GM12878 (cell line): ENCODE measurements at regions not wholly inside any gene's neighbourhood (a gene's known extent, or its start where the extent isn't known, plus 50 kb on each side); places are given as distances from the start of the nearest gene placed in this dataset.

ENCODE experiments used
- ATAC-seq: fragments of 200-7000 bp; cut with Tn5 transposase; 3 replicates; pipeline ENCODE4 v1.9.1; 2020; ENCODE audit warnings: mild to moderate bottlenecking, moderate library complexity
- BruUV-seq: library from RNA; stranded (reverse); fragments of 400-500 nt; replicated peaks from 2 replicates; lab custom pipeline; 2021; lab: Mats Ljungman, UMichigan
- CTCF ChIA-PET: fragments of 300-600 bp; sonication (Branson Sonifier 250); formaldehyde crosslinking; extraction: SDS; loops from one replicate; lab custom pipeline; 2021; ENCODE audit warnings: inconsistent platforms; lab: Yijun Ruan, JAX
- POLR2A ChIA-PET: fragments of 350-600 bp; formaldehyde crosslinking; extraction: SDS; loops from one replicate; lab custom pipeline; 2021; ENCODE audit warnings: inconsistent platforms; lab: Charles Lee
- RAD21 ChIA-PET: fragments of 300-600 bp; sonication (Branson Sonifier 250); formaldehyde crosslinking; loops from one replicate; lab custom pipeline; 2023; ENCODE audit warnings: antibody characterized with exemption; ENCODE audit not compliant: unreplicated experiment; lab: Charles Lee
- SMC1A ChIA-PET: fragments of 300-600 bp; sonication (Branson Sonifier 250); formaldehyde crosslinking; loops from one replicate; lab custom pipeline; 2023; ENCODE audit not compliant: unreplicated experiment, uncharacterized antibody; lab: Charles Lee
- DNase-seq: peaks from one replicate; pipeline ENCODE4 v3.0.0-alpha.2; 2011; ENCODE audit warnings: low read depth, low spot score
- FAIRE-seq: peaks from 3 replicates; lab custom pipeline; 2011; peaks lifted over from hg19 to GRCh38; lab: Jason Lieb, UNC
- H2AFZ ChIP-seq: 2 replicates; pipeline ENCODE4 v1.6.0; 2011; ENCODE audit warnings: low read depth, low read length, control low read depth; ENCODE audit not compliant: control insufficient read depth
- H3K27ac ChIP-seq: 2 replicates; pipeline ENCODE4 v1.5.1; 2011; ENCODE audit warnings: control low read depth; ENCODE audit not compliant: control insufficient read depth, insufficient read depth
- H3K27me3 ChIP-seq, 2 experiments: replicated peaks in 1 of 2; 2 replicates each; pipeline versions ENCODE4 v1.6.0 to v1.6.1; 2011; ENCODE audit warnings: low read length in 1 of 2; ENCODE audit not compliant: control insufficient read depth in 2 of 2, insufficient read depth in 2 of 2
- H3K36me3 ChIP-seq, 2 experiments: 2 replicates each; pipeline ENCODE4 v1.5.1; 2011; ENCODE audit warnings: low read length in 1 of 2; ENCODE audit not compliant: control insufficient read depth in 2 of 2, insufficient read depth in 2 of 2
- H3K4me1 ChIP-seq: 2 replicates; pipeline ENCODE4 v1.6.1; 2011; ENCODE audit warnings: mild to moderate bottlenecking, low read length, moderate library complexity, mixed read lengths; ENCODE audit not compliant: control insufficient read depth, insufficient read depth
- H3K4me2 ChIP-seq: 2 replicates; pipeline ENCODE4 v1.6.0; 2011; ENCODE audit warnings: control low read depth; ENCODE audit not compliant: control insufficient read depth, insufficient read depth
- H3K4me3 ChIP-seq: fragments of 200-600 bp; sonication (generic); 2 replicates; pipeline ENCODE4 v1.5.1; 2016
- H3K79me2 ChIP-seq: 2 replicates; pipeline ENCODE4 v1.6.0; 2011; ENCODE audit warnings: low read length; ENCODE audit not compliant: control insufficient read depth, insufficient read depth
- H3K9ac ChIP-seq: 2 replicates; pipeline ENCODE4 v1.8.0; 2011; ENCODE audit warnings: low read length, control low read depth, mixed read lengths; ENCODE audit not compliant: control insufficient read depth, insufficient read depth
- H3K9me3 ChIP-seq: replicated peaks from 3 replicates; pipeline ENCODE4 v1.5.1; 2011; ENCODE audit warnings: mild to moderate bottlenecking, low read length; ENCODE audit not compliant: control insufficient read depth, insufficient read depth
- H4K20me1 ChIP-seq: 2 replicates; pipeline ENCODE4 v1.6.0; 2011; ENCODE audit not compliant: control insufficient read depth, insufficient read depth
- BCLAF1 ChIP-seq: fragments of 450-650 bp; IDR thresholded peaks from 2 replicates; pipeline ENCODE4 v1.6.1; 2017; ENCODE audit warnings: antibody characterized with exemption, mild to moderate bottlenecking, moderate library complexity
- CREM ChIP-seq: IDR thresholded peaks from 2 replicates; pipeline ENCODE4 v1.6.1; 2014; ENCODE audit warnings: antibody characterized with exemption, low read depth
- MLLT1 ChIP-seq: fragments of 450-650 bp; IDR thresholded peaks from 2 replicates; pipeline ENCODE4 v1.6.1; 2016; ENCODE audit warnings: mild to moderate bottlenecking
- MTA2 ChIP-seq: fragments of 450-650 bp; IDR thresholded peaks from 2 replicates; pipeline ENCODE4 v1.6.1; 2016; ENCODE audit warnings: low read depth, mild to moderate bottlenecking, moderate library complexity
- POLR2A ChIP-seq: IDR thresholded peaks from 2 replicates; pipeline ENCODE4 v1.6.1; 2011; ENCODE audit warnings: low read depth, mild to moderate bottlenecking, low read length
- RAD51 ChIP-seq: fragments of 450-650 bp; IDR thresholded peaks from 2 replicates; pipeline ENCODE4 v1.6.1; 2016; ENCODE audit warnings: moderate library complexity, mild to moderate bottlenecking, inconsistent platforms
- RUNX3 ChIP-seq: IDR thresholded peaks from 2 replicates; pipeline ENCODE4 v1.6.1; 2012; ENCODE audit warnings: low read length, inconsistent platforms
- STAT1 ChIP-seq: fragments of 450-650 bp; conservative IDR thresholded peaks from 2 replicates; pipeline ENCODE4 v1.6.1; 2014; ENCODE audit warnings: antibody characterized with exemption, mild to moderate bottlenecking
- TCF12 ChIP-seq: IDR thresholded peaks from 2 replicates; pipeline ENCODE4 v1.6.1; 2011; ENCODE audit warnings: low read depth, mild to moderate bottlenecking, low read length
- WRNIP1 ChIP-seq: IDR thresholded peaks from 2 replicates; pipeline ENCODE4 v1.6.1; 2011; ENCODE audit warnings: low read depth, low read length, improper control_type of control experiment, borderline replicate concordance
- WGBS: methylation state at CpG from one replicate; pipeline ENCODE4 v1.1.6; 2016; ENCODE audit warnings: low lambda C conversion rate; ENCODE audit not compliant: insufficient replicate concordance, insufficient coverage; ENCODE audit errors: missing lambda C conversion rate; 5-methylcytosine and 5-hydroxymethylcytosine counted together
- in situ Hi-C: fragments of 300-500 bp; cut with MboI; formaldehyde crosslinking; loops from 9 replicates; pipeline ENCODE4 v1.14.3; 2018; ENCODE audit warnings: mixed read lengths
- intact Hi-C: fragments of 100-400 bp; cut with micrococcal nuclease; formaldehyde crosslinking; loops from one replicate; pipeline ENCODE4 v1.14.2; 2022; ENCODE audit not compliant: unreplicated experiment
- TF ChIP-seq, protein P1 (sequence below): fragments of 450-650 bp; IDR thresholded peaks from 2 replicates; pipeline ENCODE4 v1.6.1; 2017; ENCODE audit warnings: mild to moderate bottlenecking
- TF ChIP-seq, protein P2 (sequence below): IDR thresholded peaks from 2 replicates; pipeline ENCODE4 v1.6.1; 2011; ENCODE audit warnings: borderline replicate concordance, low read depth, mild to moderate bottlenecking, moderate library complexity, mixed read lengths, low read length; ENCODE audit not compliant: insufficient read depth; ENCODE audit errors: extremely low read length

DNA sequence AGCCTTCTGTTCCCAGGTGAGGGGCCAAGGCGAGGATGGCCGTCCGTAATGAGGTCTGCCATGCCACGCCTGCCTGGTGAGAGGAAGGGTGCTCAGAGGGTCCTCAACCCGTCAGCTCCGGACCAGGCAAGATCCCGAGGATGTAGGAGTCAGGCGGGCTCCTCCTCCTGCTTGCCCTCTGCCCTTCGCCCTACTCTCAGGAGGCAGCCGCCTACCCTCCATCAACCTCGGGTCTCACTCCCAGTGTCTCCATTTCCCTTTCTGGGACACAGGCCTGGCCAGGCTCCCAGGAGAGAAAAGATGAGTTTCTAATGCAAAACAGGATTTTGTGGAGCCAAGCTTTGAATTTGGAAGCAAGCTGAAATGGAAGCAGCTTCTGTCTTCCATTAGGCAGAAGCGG, 184.0 kb downstream of the PTPN20 start:
- Histone ChIP-seq H3K9ac (no peak overlapping the region), H3K9me3 (no peaks in the 10 kb centered on the region; the same call in 2 of the 3 replicates), H2AFZ (no peak overlapping the region), H3K27ac (no peak overlapping the region), H3K4me2 (no peak overlapping the region), H3K27me3 (no peaks in the 10 kb centered on the region), H4K20me1 (no peaks in the 10 kb centered on the region; the same call in 1 of the 2 replicates), H3K36me3 (no peaks in the 10 kb centered on the region), H3K4me3 (no peak overlapping the region), H3K79me2 (no peaks in the 10 kb centered on the region), H3K4me1 (no peaks in the 10 kb centered on the region)
- CTCF ChIA-PET: no interaction called here
- FAIRE-seq (no peak), DNase-seq (no peak), ATAC-seq (no peak)
- in situ Hi-C loops: no loop called here
- POLR2A ChIA-PET: no interaction called here
- SMC1A ChIA-PET: no interaction called here
- intact Hi-C loops: no loop called here
- TF ChIP-seq STAT1 (no peak), WRNIP1 (no peak), MLLT1 (no peak), MTA2 (no peak), RAD51 (no peak), CREM (no peak), RUNX3 (no peak), BCLAF1 (no peak), TCF12 (no peak), POLR2A (no peak)
- TF ChIP-seq, protein P1, sequence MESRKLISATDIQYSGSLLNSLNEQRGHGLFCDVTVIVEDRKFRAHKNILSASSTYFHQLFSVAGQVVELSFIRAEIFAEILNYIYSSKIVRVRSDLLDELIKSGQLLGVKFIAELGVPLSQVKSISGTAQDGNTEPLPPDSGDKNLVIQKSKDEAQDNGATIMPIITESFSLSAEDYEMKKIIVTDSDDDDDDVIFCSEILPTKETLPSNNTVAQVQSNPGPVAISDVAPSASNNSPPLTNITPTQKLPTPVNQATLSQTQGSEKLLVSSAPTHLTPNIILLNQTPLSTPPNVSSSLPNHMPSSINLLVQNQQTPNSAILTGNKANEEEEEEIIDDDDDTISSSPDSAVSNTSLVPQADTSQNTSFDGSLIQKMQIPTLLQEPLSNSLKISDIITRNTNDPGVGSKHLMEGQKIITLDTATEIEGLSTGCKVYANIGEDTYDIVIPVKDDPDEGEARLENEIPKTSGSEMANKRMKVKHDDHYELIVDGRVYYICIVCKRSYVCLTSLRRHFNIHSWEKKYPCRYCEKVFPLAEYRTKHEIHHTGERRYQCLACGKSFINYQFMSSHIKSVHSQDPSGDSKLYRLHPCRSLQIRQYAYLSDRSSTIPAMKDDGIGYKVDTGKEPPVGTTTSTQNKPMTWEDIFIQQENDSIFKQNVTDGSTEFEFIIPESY: no peak
- TF ChIP-seq, protein P2, sequence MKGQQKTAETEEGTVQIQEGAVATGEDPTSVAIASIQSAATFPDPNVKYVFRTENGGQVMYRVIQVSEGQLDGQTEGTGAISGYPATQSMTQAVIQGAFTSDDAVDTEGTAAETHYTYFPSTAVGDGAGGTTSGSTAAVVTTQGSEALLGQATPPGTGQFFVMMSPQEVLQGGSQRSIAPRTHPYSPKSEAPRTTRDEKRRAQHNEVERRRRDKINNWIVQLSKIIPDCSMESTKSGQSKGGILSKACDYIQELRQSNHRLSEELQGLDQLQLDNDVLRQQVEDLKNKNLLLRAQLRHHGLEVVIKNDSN: no peak
- 50% methylated on average over 12 of the region's 12 CpGs for WGBS
- RAD21 ChIA-PET: no interaction called here
- no TSS peak for BruUV-seq
